Vagina (tissue), 2 donors: ENCODE measurements at regions not wholly inside any gene's neighbourhood (a gene's known extent, or its start where the extent isn't known, plus 50 kb on each side); places are given as distances from the start of the nearest gene placed in this dataset.

Experiments used
- DNase-seq, 2 donors: peaks; one replicate each; pipeline ENCODE4 v3.0.0-alpha.2; 2017; ENCODE audit errors: extremely low spot score in 2 of 2
- H3K27ac ChIP-seq: fragments of 200-600 bp; sonication (generic); one replicate; pipeline ENCODE4 v1.5.1; 2019
- H3K27me3 ChIP-seq: fragments of 200-600 bp; sonication (generic); one replicate; pipeline ENCODE4 v1.5.1; 2019
- H3K36me3 ChIP-seq, 2 donors: fragments of 200-600 bp; sonication (generic); one replicate each; pipeline ENCODE4 v1.5.1; 2017 to 2019
- H3K4me1 ChIP-seq: fragments of 200-600 bp; sonication (generic); one replicate; pipeline ENCODE4 v1.5.1; 2019
- H3K4me3 ChIP-seq, 2 donors: fragments of 200-600 bp; sonication (generic); 1 replicate in 1 of 2; 2 replicates in 1 of 2; pipeline ENCODE4 v1.5.1; 2016 to 2019
- H3K9me3 ChIP-seq: fragments of 200-600 bp; sonication (generic); one replicate; pipeline ENCODE4 v1.5.1; 2019
- POLR2A ChIP-seq, 2 donors: fragments of 450-650 bp; IDR thresholded peaks; one replicate each; pipeline ENCODE4 v1.6.1; 2017; ENCODE audit warnings: antibody characterized with exemption in 2 of 2, mild to moderate bottlenecking in 2 of 2, moderate library complexity in 2 of 2
- POLR2AphosphoS5 ChIP-seq, 2 donors: sonication (generic); formaldehyde crosslinking; IDR thresholded peaks; one replicate each; pipeline ENCODE4 v1.9.0; 2017; ENCODE audit warnings: antibody characterized with exemption in 2 of 2, mild to moderate bottlenecking in 2 of 2, low read depth in 1 of 2; ENCODE audit not compliant: insufficient read depth in 1 of 2
- intact Hi-C: fragments of 100-400 bp; cut with DNase I; formaldehyde crosslinking; loops from one replicate; pipeline ENCODE4 v1.15.1; 2023
- TF ChIP-seq, protein P1 (sequence below), 3 experiments: fragments of 450-650 bp in 2 of 3; fragments of 200-600 bp in 1 of 3; sonication (generic) in 1 of 3; IDR thresholded peaks; one replicate each; pipeline ENCODE4 v1.5.1; 2017 to 2019; ENCODE audit warnings: antibody characterized with exemption in 3 of 3, mild to moderate bottlenecking in 2 of 3, moderate library complexity in 2 of 3

DNA sequence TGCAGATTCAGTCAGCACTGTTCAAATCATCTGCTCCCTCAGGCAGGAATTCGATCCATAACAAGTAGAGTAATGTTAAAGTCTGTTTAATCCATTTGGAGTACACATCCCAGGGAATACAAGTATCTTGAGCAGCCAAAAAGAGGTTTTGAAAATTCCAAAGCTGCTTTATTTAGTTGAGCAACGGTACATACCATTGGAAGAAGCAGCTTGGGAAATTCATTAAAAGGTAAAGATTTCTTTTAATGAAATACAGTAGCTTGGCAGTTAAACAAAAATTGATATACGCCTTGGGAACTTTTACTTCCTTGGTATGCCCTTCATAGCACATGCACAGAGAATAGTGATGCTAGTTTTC, 153.8 kb downstream of the LRIG3 start:
- DNase-seq = no peak
- no peak overlapping the region for H3K27ac ChIP-seq
- no peaks in the 10 kb centered on the region for H3K27me3 ChIP-seq
- intact Hi-C loops = no loop called here
- H3K36me3 ChIP-seq = no peaks in the 10 kb centered on the region
- TF ChIP-seq POLR2AphosphoS5 (IDR thresholded peaks at IDR 0.05; ENCODE audit: insufficient read depth in 1 of 2, low read depth in 1 of 2) = no peak
- TF ChIP-seq, protein P1, sequence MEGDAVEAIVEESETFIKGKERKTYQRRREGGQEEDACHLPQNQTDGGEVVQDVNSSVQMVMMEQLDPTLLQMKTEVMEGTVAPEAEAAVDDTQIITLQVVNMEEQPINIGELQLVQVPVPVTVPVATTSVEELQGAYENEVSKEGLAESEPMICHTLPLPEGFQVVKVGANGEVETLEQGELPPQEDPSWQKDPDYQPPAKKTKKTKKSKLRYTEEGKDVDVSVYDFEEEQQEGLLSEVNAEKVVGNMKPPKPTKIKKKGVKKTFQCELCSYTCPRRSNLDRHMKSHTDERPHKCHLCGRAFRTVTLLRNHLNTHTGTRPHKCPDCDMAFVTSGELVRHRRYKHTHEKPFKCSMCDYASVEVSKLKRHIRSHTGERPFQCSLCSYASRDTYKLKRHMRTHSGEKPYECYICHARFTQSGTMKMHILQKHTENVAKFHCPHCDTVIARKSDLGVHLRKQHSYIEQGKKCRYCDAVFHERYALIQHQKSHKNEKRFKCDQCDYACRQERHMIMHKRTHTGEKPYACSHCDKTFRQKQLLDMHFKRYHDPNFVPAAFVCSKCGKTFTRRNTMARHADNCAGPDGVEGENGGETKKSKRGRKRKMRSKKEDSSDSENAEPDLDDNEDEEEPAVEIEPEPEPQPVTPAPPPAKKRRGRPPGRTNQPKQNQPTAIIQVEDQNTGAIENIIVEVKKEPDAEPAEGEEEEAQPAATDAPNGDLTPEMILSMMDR (IDR thresholded peaks at IDR 0.05) = no peak
- no peak for TF ChIP-seq POLR2A (IDR thresholded peaks at IDR 0.05)
- H3K4me3 ChIP-seq = no peak overlapping the region
- H3K9me3 ChIP-seq = no peaks in the 10 kb centered on the region
- no peaks in the 10 kb centered on the region for H3K4me1 ChIP-seq

DNA sequence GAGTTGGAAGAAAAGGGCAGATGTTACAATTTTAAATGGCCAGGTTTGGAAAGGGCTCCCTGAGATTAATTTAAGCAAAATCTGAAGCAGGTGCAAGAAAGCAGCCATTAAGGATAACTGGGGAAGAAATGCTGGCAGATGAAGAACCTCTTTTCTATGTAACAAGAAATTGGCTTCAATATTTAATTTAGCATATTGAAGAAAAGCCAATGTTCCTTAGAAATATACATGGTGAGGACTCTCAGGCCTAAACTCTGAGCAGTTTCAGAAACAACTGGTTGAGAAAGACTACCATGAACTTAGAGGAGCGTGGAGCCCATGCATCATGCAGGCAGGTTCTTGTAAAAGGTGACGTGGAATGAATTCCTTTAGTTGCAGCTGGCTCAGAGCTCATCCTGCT, 152.8 kb downstream of the LRIG3 start:
- Histone ChIP-seq H3K27me3 (no peaks in the 10 kb centered on the region), H3K4me3 (no peak overlapping the region), H3K36me3 (no peaks in the 10 kb centered on the region), H3K9me3 (no peaks in the 10 kb centered on the region), H3K4me1 (no peaks in the 10 kb centered on the region), H3K27ac (no peak overlapping the region)
- intact Hi-C loops = no loop called here
- TF ChIP-seq POLR2AphosphoS5 (IDR thresholded peaks at IDR 0.05; ENCODE audit: insufficient read depth in 1 of 2, low read depth in 1 of 2) (no peak), POLR2A (IDR thresholded peaks at IDR 0.05) (no peak)
- TF ChIP-seq, protein P1 (IDR thresholded peaks at IDR 0.05) = no peak
- no peak for DNase-seq

DNA sequence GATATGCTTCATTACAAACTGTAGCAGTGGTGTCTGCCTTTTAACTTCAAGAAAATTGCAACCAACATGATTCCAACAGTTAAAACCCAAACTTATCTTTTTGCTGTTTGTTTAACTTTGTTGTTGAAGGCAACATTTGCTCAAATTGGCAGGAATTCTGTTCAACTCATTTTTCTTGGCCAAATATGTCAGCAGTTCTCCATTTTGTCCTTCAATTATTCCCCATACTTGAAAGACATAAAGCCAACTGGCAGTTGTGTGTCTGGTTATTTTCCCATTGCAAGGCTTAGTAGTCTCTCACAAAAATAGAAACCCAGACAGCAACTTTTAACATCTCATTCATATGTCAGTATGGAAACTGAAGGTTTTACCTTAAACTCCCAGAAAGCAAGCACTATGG, 146.3 kb downstream of the LRIG3 start:
- no peaks in the 10 kb centered on the region for H3K27me3 ChIP-seq
- TF ChIP-seq POLR2A (IDR thresholded peaks at IDR 0.05) = no peak
- TF ChIP-seq, protein P1 (IDR thresholded peaks at IDR 0.05) = no peak
- TF ChIP-seq POLR2AphosphoS5 (IDR thresholded peaks at IDR 0.05; ENCODE audit: insufficient read depth in 1 of 2, low read depth in 1 of 2) = no peak
- no peaks in the 10 kb centered on the region for H3K36me3 ChIP-seq
- intact Hi-C loops = no loop called here
- no peaks in the 10 kb centered on the region for H3K4me1 ChIP-seq
- no peak overlapping the region for H3K4me3 ChIP-seq
- DNase-seq = no peak
- no peaks in the 10 kb centered on the region for H3K9me3 ChIP-seq
- H3K27ac ChIP-seq = no peak overlapping the region

DNA sequence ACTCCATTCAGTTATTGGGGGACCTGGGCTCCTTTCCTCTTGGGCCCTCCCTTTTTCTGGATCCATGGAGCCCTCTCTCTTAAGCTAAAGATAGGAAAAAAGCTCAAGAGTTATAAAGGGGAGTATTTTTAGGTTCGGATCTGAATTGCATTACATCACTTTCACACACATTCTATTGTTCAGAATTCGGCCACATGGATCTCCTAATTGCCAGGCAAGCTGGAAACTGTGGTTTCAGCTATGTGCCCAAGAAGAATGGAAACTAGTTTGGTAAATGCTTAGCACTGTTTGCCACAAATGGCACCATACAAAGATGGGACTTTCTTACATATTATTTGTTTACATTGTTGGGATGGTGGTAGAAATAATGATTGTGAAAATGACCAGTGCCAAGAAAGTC, 145.6 kb downstream of the LRIG3 start:
- Histone ChIP-seq H3K4me1 (no peaks in the 10 kb centered on the region), H3K36me3 (no peaks in the 10 kb centered on the region), H3K27ac (no peak overlapping the region), H3K9me3 (no peaks in the 10 kb centered on the region), H3K4me3 (no peak overlapping the region), H3K27me3 (no peaks in the 10 kb centered on the region)
- intact Hi-C loops = no loop called here
- DNase-seq = no peak
- TF ChIP-seq POLR2A (IDR thresholded peaks at IDR 0.05) = no peak
- TF ChIP-seq, protein P1 (IDR thresholded peaks at IDR 0.05) = no peak
- no peak for TF ChIP-seq POLR2AphosphoS5 (IDR thresholded peaks at IDR 0.05; ENCODE audit: insufficient read depth in 1 of 2, low read depth in 1 of 2)

DNA sequence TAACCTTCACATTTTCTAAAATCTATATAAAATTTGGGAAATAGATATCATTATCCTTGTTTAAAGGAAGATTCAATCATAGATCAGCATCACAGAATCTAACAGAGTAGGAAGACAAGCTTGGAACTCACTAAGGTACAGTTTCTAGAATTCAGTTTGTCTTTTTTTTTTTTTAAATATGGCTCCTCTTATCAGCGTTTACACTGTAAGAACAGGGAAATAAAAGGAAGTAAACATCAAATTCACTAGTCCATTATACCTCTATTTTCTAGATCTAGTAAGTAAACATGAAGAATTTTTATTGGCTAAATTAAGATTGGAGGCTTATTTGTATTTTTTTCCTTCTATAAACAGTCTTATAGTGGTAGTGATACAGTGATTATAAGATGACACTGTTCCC, 144.9 kb downstream of the LRIG3 start:
- H3K27me3 ChIP-seq = no peaks in the 10 kb centered on the region
- no peak for DNase-seq
- H3K9me3 ChIP-seq = no peaks in the 10 kb centered on the region
- TF ChIP-seq POLR2AphosphoS5 (IDR thresholded peaks at IDR 0.05; ENCODE audit: insufficient read depth in 1 of 2, low read depth in 1 of 2) (no peak), POLR2A (IDR thresholded peaks at IDR 0.05) (no peak)
- TF ChIP-seq, protein P1 (IDR thresholded peaks at IDR 0.05) = no peak
- no peak overlapping the region for H3K4me3 ChIP-seq
- H3K27ac ChIP-seq = no peak overlapping the region
- no peaks in the 10 kb centered on the region for H3K36me3 ChIP-seq
- H3K4me1 ChIP-seq = no peaks in the 10 kb centered on the region
- intact Hi-C loops = no loop called here
